Thyroid gland (tissue), 4 donors: ENCODE measurements at regions not wholly inside any gene's neighbourhood (a gene's known extent, or its start where the extent isn't known, plus 50 kb on each side); places are given as distances from the start of the nearest gene placed in this dataset.

ENCODE experiments used
- POLR2A ChIP-seq, 2 donors: fragments of 450-650 bp; IDR thresholded peaks; one replicate each; pipeline ENCODE4 v1.6.1; 2017; ENCODE audit warnings: antibody characterized with exemption in 2 of 2, mild to moderate bottlenecking in 2 of 2, moderate library complexity in 1 of 2
- TF ChIP-seq, protein P1 (sequence below), 6 experiments: fragments of 200-600 bp in 3 of 6; fragments of 450-650 bp in 3 of 6; sonication (generic) in 3 of 6; IDR thresholded peaks; one replicate each; pipeline ENCODE4 v1.5.1; 2016 to 2019; ENCODE audit warnings: antibody characterized with exemption in 6 of 6, mild to moderate bottlenecking in 2 of 6, inconsistent platforms in 1 of 6, moderate library complexity in 1 of 6

- TF ChIP-seq, protein P1, sequence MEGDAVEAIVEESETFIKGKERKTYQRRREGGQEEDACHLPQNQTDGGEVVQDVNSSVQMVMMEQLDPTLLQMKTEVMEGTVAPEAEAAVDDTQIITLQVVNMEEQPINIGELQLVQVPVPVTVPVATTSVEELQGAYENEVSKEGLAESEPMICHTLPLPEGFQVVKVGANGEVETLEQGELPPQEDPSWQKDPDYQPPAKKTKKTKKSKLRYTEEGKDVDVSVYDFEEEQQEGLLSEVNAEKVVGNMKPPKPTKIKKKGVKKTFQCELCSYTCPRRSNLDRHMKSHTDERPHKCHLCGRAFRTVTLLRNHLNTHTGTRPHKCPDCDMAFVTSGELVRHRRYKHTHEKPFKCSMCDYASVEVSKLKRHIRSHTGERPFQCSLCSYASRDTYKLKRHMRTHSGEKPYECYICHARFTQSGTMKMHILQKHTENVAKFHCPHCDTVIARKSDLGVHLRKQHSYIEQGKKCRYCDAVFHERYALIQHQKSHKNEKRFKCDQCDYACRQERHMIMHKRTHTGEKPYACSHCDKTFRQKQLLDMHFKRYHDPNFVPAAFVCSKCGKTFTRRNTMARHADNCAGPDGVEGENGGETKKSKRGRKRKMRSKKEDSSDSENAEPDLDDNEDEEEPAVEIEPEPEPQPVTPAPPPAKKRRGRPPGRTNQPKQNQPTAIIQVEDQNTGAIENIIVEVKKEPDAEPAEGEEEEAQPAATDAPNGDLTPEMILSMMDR (IDR thresholded peaks at IDR 0.05) = no peak
- no peak for TF ChIP-seq POLR2A (IDR thresholded peaks at IDR 0.05)
Observed at GRCh38 chr12:107948391-107948945, 174.0 kb downstream of the ASCL4 start.
